H1 (cell line): ENCODE measurements at regions not wholly inside any gene's neighbourhood (a gene's known extent, or its start where the extent isn't known, plus 50 kb on each side); places are given as distances from the start of the nearest gene placed in this dataset.

Experiments used
- CTCF ChIA-PET: fragments of 300-600 bp; sonication (Branson Sonifier 250); formaldehyde crosslinking; loops from one replicate; lab custom pipeline; 2021; ENCODE audit not compliant: partially characterized antibody; lab: Charles Lee
- POLR2A ChIA-PET: fragments of 300-600 bp; sonication (Branson Sonifier 250); formaldehyde crosslinking; loops from one replicate; lab custom pipeline; 2021; ENCODE audit warnings: inconsistent platforms; ENCODE audit not compliant: partially characterized antibody; lab: Charles Lee
- DNase-seq, 2 experiments: peaks; one replicate each; pipeline versions ENCODE4 v3.0.0 to v3.0.0-alpha.2; 2010 to 2022; ENCODE audit warnings: low spot score in 2 of 2, low read depth in 1 of 2, mixed read lengths in 1 of 2
- FAIRE-seq: peaks from 2 replicates; lab custom pipeline; 2011; peaks lifted over from hg19 to GRCh38; lab: Jason Lieb, UNC
- H2AFZ ChIP-seq: 2 replicates; pipeline ENCODE4 v1.8.1; 2012; ENCODE audit warnings: low read length, inconsistent platforms
- H2AK5ac ChIP-seq: 2 replicates; pipeline ENCODE4 v1.6.1; 2013; ENCODE audit warnings: low read depth, low read length
- H2BK120ac ChIP-seq: replicated peaks from 2 replicates; pipeline ENCODE3; 2013; ENCODE audit warnings: low read depth, low read length, inconsistent platforms
- H2BK12ac ChIP-seq: 2 replicates; pipeline ENCODE4 v1.6.1; 2013; ENCODE audit warnings: low read depth, low read length
- H2BK15ac ChIP-seq: 2 replicates; pipeline ENCODE4 v1.6.1; 2013; ENCODE audit warnings: low read length
- H2BK20ac ChIP-seq: 2 replicates; pipeline ENCODE4 v1.6.1; 2013; ENCODE audit warnings: low read length
- H2BK5ac ChIP-seq: 2 replicates; pipeline ENCODE4 v1.6.1; 2013; ENCODE audit warnings: low read depth, low read length
- H3K14ac ChIP-seq: 2 replicates; pipeline ENCODE4 v1.6.1; 2013; ENCODE audit warnings: inconsistent platforms; ENCODE audit not compliant: insufficient read length
- H3K18ac ChIP-seq: 2 replicates; pipeline ENCODE4 v1.6.1; 2013; ENCODE audit warnings: low read length; ENCODE audit errors: extremely low read depth
- H3K23ac ChIP-seq: 2 replicates; pipeline ENCODE4 v1.6.1; 2013; ENCODE audit warnings: inconsistent platforms; ENCODE audit not compliant: insufficient read length
- H3K23me2 ChIP-seq: 2 replicates; pipeline ENCODE4 v1.6.1; 2013; ENCODE audit warnings: low read depth, low read length
- H3K27ac ChIP-seq: 2 replicates; pipeline ENCODE4 v1.6.1; 2011; ENCODE audit warnings: low read depth, low read length, inconsistent platforms
- H3K27me3 ChIP-seq, 4 experiments: replicated peaks in 1 of 4; 1 replicate in 1 of 4; 2 replicates in 3 of 4; pipeline versions ENCODE4 v1.6.1 to v1.8.1; 2011 to 2013; ENCODE audit warnings: low read length in 3 of 4, mild to moderate bottlenecking in 3 of 4, inconsistent platforms in 2 of 4, mixed read lengths in 2 of 4, moderate library complexity in 1 of 4; ENCODE audit not compliant: control insufficient read depth in 3 of 4, insufficient read depth in 3 of 4; ENCODE audit errors: extremely low read depth in 1 of 4
- H3K36me3 ChIP-seq, 4 experiments: 2 replicates each; pipeline versions ENCODE4 v1.6.1 to v1.8.1; 2011 to 2013; ENCODE audit warnings: mild to moderate bottlenecking in 4 of 4, low read length in 3 of 4, moderate library complexity in 2 of 4, control low read depth in 1 of 4, inconsistent platforms in 1 of 4; ENCODE audit not compliant: insufficient read depth in 4 of 4, control insufficient read depth in 2 of 4
- H3K4ac ChIP-seq: replicated peaks from 2 replicates; pipeline ENCODE3; 2013; ENCODE audit warnings: low read length, low read depth, mixed read lengths, inconsistent platforms; ENCODE audit not compliant: insufficient read length
- H3K4me1 ChIP-seq, 4 experiments: replicated peaks in 1 of 4; 1 replicate in 1 of 4; 2 replicates in 3 of 4; pipeline versions ENCODE4 v1.6.1 to v1.8.1; 2011 to 2013; ENCODE audit warnings: low read length in 3 of 4, inconsistent platforms in 2 of 4, mixed read lengths in 1 of 4; ENCODE audit not compliant: insufficient read depth in 4 of 4, control insufficient read depth in 3 of 4
- H3K4me2 ChIP-seq, 2 experiments: 2 replicates each; pipeline versions ENCODE4 v1.6.1 to v1.8.1; 2011 to 2013; ENCODE audit warnings: low read depth in 2 of 2, low read length in 2 of 2, control low read depth in 1 of 2, inconsistent platforms in 1 of 2, mild to moderate bottlenecking in 1 of 2; ENCODE audit not compliant: insufficient read depth in 1 of 2
- H3K4me3 ChIP-seq, 4 experiments: fragments of 200-600, 300-600 bp in 1 of 4; sonication (generic), shearing (Covaris generic), sonication (Bioruptor Twin) in 1 of 4; 2 replicates each; pipeline versions ENCODE4 v1.5.1 to v1.8.1; 2011 to 2016; ENCODE audit warnings: low read length in 4 of 4, low read depth in 3 of 4, control low read depth in 2 of 4, inconsistent platforms in 2 of 4, mild to moderate bottlenecking in 2 of 4, mixed read lengths in 1 of 4, moderate library complexity in 1 of 4; ENCODE audit not compliant: insufficient read depth in 2 of 4; ENCODE audit errors: extremely low read depth in 1 of 4
- H3K56ac ChIP-seq: replicated peaks from 2 replicates; pipeline ENCODE3; 2013; ENCODE audit warnings: low read depth, mild to moderate bottlenecking, mixed read lengths, low read length, inconsistent platforms; ENCODE audit not compliant: insufficient read length
- H3K79me1 ChIP-seq: 2 replicates; pipeline ENCODE4 v1.6.1; 2013; ENCODE audit warnings: low read depth, low read length, control low read depth
- H3K79me2 ChIP-seq, 2 experiments: 2 replicates each; pipeline versions ENCODE4 v1.6.1 to v1.8.1; 2012 to 2013; ENCODE audit warnings: low read length in 2 of 2, mild to moderate bottlenecking in 2 of 2, inconsistent platforms in 1 of 2; ENCODE audit not compliant: insufficient read depth in 2 of 2, control insufficient read depth in 1 of 2
- H3K9ac ChIP-seq, 4 experiments: replicated peaks in 1 of 4; 1 replicate in 1 of 4; 2 replicates in 3 of 4; pipeline versions ENCODE4 v1.6.1 to v1.8.1; 2011 to 2013; ENCODE audit warnings: low read depth in 3 of 4, low read length in 3 of 4, control low read depth in 2 of 4, mild to moderate bottlenecking in 2 of 4, moderate library complexity in 2 of 4, inconsistent platforms in 1 of 4; ENCODE audit errors: extremely low read depth in 1 of 4
- H3K9me3 ChIP-seq, 2 experiments: 2 replicates each; pipeline versions ENCODE4 v1.6.1 to v1.8.1; 2012 to 2013; ENCODE audit warnings: mild to moderate bottlenecking in 2 of 2, moderate library complexity in 2 of 2, control low read depth in 1 of 2, inconsistent platforms in 1 of 2, low read depth in 1 of 2, low read length in 1 of 2, mixed read lengths in 1 of 2; ENCODE audit not compliant: insufficient read depth in 2 of 2
- H4K20me1 ChIP-seq, 2 experiments: replicated peaks in 1 of 2; 2 replicates each; pipeline versions ENCODE3 to v1.8.1; 2011 to 2013; ENCODE audit warnings: inconsistent platforms in 2 of 2, low read length in 2 of 2, mild to moderate bottlenecking in 1 of 2; ENCODE audit not compliant: insufficient read depth in 2 of 2, control insufficient read depth in 1 of 2
- H4K5ac ChIP-seq: 2 replicates; pipeline ENCODE4 v1.6.1; 2013; ENCODE audit warnings: low read length, low read depth, mixed read lengths, inconsistent platforms; ENCODE audit not compliant: insufficient read length
- H4K8ac ChIP-seq: 2 replicates; pipeline ENCODE4 v1.8.0; 2013; ENCODE audit warnings: mild to moderate bottlenecking, moderate library complexity, low read length, inconsistent platforms; ENCODE audit not compliant: insufficient read depth; ENCODE audit errors: extremely low read depth
- H4K91ac ChIP-seq: replicated peaks from 2 replicates; pipeline ENCODE3; 2013; ENCODE audit warnings: low read length, mixed read lengths, inconsistent platforms; ENCODE audit not compliant: insufficient read length
- BCL11A ChIP-seq, 2 experiments: IDR thresholded peaks; one replicate each; pipeline ENCODE4 v1.6.1; 2011; ENCODE audit warnings: low read depth in 2 of 2, low read length in 2 of 2, mild to moderate bottlenecking in 2 of 2
- CTBP2 ChIP-seq: IDR thresholded peaks from 2 replicates; pipeline ENCODE4 v1.7.0; 2011; ENCODE audit warnings: borderline replicate concordance, mild to moderate bottlenecking, moderate library complexity, mixed read lengths, low read length; ENCODE audit not compliant: insufficient read depth, insufficient read length
- CTCF ChIP-seq, 3 experiments: IDR thresholded peaks; 1 replicate in 2 of 3; 2 replicates in 1 of 3; pipeline versions ENCODE4 v1.5.1 to v1.6.1; 2011; ENCODE audit warnings: low read length in 3 of 3, mild to moderate bottlenecking in 3 of 3, inconsistent platforms in 2 of 3, low read depth in 1 of 3, moderate library complexity in 1 of 3; ENCODE audit not compliant: insufficient read depth in 1 of 3; ENCODE audit errors: control extremely low read depth in 1 of 3
- POLR2AphosphoS5 ChIP-seq: IDR thresholded peaks from 2 replicates; pipeline ENCODE4 v1.6.1; 2011; ENCODE audit warnings: low read depth, low read length
- POU5F1 ChIP-seq: IDR thresholded peaks from 2 replicates; pipeline ENCODE4 v1.6.1; 2011; ENCODE audit warnings: low read depth, mild to moderate bottlenecking, low read length, moderate library complexity
- SAP30 ChIP-seq: fragments of 300-600 bp; sonication (generic); IDR thresholded peaks from 2 replicates; pipeline ENCODE4 v1.7.1; 2012; ENCODE audit warnings: low read length, moderate library complexity, mild to moderate bottlenecking, inconsistent platforms; ENCODE audit not compliant: insufficient read depth, insufficient replicate concordance
- SIN3A ChIP-seq, 2 experiments: IDR thresholded peaks in 1 of 2; conservative IDR thresholded peaks in 1 of 2; 2 replicates each; pipeline ENCODE4 v1.6.1; 2011 to 2012; ENCODE audit warnings: low read length in 2 of 2, improper control_type of control experiment in 1 of 2, low read depth in 1 of 2, mild to moderate bottlenecking in 1 of 2
- SP1 ChIP-seq: IDR thresholded peaks from 2 replicates; pipeline ENCODE4 v1.6.1; 2011; ENCODE audit warnings: low read depth, low read length
- SP4 ChIP-seq: IDR thresholded peaks from 2 replicates; pipeline ENCODE4 v1.6.1; 2012; ENCODE audit warnings: low read length, inconsistent platforms
- SUZ12 ChIP-seq: fragments of 200-600 bp; sonication (generic); IDR thresholded peaks from 2 replicates; pipeline ENCODE4 v1.6.1; 2012; ENCODE audit warnings: mild to moderate bottlenecking, inconsistent platforms, low read length, moderate library complexity, mixed read lengths
- TEAD4 ChIP-seq: IDR thresholded peaks from 2 replicates; pipeline ENCODE4 v1.6.1; 2012; ENCODE audit warnings: low read depth, low read length, inconsistent platforms, mixed read lengths
- ZNF274 ChIP-seq: IDR thresholded peaks from 2 replicates; pipeline ENCODE4 v1.7.0; 2012; ENCODE audit warnings: low read length, borderline replicate concordance; ENCODE audit errors: extremely low read depth

- peaks cover 65 to 68% of the 10 kb centered on the region in 2 experiments for H3K9me3 ChIP-seq
- H3K27ac ChIP-seq = no peak overlapping the region
- no peak overlapping the region for H2BK120ac ChIP-seq
- no peak overlapping the region for H3K9ac ChIP-seq
- ChIA-PET POLR2A (no interaction called here), CTCF (no interaction called here)
- no peak overlapping the region for H3K56ac ChIP-seq
- H3K23ac ChIP-seq = no peak overlapping the region
- H3K4me2 ChIP-seq = no peak overlapping the region
- DNase-seq = no peak
- H2AFZ ChIP-seq = no peak overlapping the region
- no peak overlapping the region for H4K5ac ChIP-seq
- H4K20me1 ChIP-seq = no peaks in the 10 kb centered on the region
- H3K4me3 ChIP-seq = no peak overlapping the region
- H2BK5ac ChIP-seq = no peak overlapping the region
- FAIRE-seq = no peak
- H3K4me1 ChIP-seq = no peaks in the 10 kb centered on the region
- no peak for TF ChIP-seq TEAD4
- TF ChIP-seq SUZ12 = no peak
- TF ChIP-seq POU5F1 = no peak
- no peak for TF ChIP-seq CTCF (IDR thresholded peaks at IDR 0.05; ENCODE audit: control extremely low read depth in 1 of 3, insufficient read depth in 1 of 3, low read depth in 1 of 3, low read length in 3 of 3)
- no peak for TF ChIP-seq CTBP2
- TF ChIP-seq SIN3A (conservative IDR thresholded peaks at IDR 0.05 in 1 of 2, IDR thresholded peaks at IDR 0.05 in 1 of 2; ENCODE audit: low read depth in 1 of 2, low read length in 2 of 2) = no peak
- TF ChIP-seq POLR2AphosphoS5 = no peak
- TF ChIP-seq SP1 = no peak
- no peak for TF ChIP-seq SAP30
- TF ChIP-seq SP4 = no peak
- no peak for TF ChIP-seq ZNF274
- TF ChIP-seq BCL11A (IDR thresholded peaks at IDR 0.05; ENCODE audit: low read depth in 2 of 2, low read length in 2 of 2) = no peak
- H3K79me1 ChIP-seq = no peaks in the 10 kb centered on the region
- no peaks in the 10 kb centered on the region for H3K36me3 ChIP-seq
- H2AK5ac ChIP-seq = no peak overlapping the region
- H3K14ac ChIP-seq = no peak overlapping the region
- H4K91ac ChIP-seq = no peak overlapping the region
- H3K23me2 ChIP-seq = no peaks in the 10 kb centered on the region
- no peak overlapping the region for H4K8ac ChIP-seq
- H3K4ac ChIP-seq = no peak overlapping the region
- no peak overlapping the region for H3K18ac ChIP-seq
- no peaks in the 10 kb centered on the region for H3K27me3 ChIP-seq
- H3K79me2 ChIP-seq = no peaks in the 10 kb centered on the region
- no peak overlapping the region for H2BK15ac ChIP-seq
- no peak overlapping the region for H2BK20ac ChIP-seq
- H2BK12ac ChIP-seq = no peak overlapping the region
Measured at GRCh38 chr4:18435781-18436180, 414.2 kb upstream of the LCORL start.
